Caco-2 (cell line): ENCODE measurements at regions not wholly inside any gene's neighbourhood (a gene's known extent, or its start where the extent isn't known, plus 50 kb on each side); places are given as distances from the start of the nearest gene placed in this dataset.

Source experiments
- BruUV-seq: library from RNA; stranded (reverse); fragments of 400-500 nt; replicated peaks from 2 replicates; lab custom pipeline; 2021; lab: Mats Ljungman, UMichigan
- CTCF ChIA-PET: fragments of 300-600 bp; sonication (Branson Sonifier 250); formaldehyde crosslinking; loops from one replicate; lab custom pipeline; 2022; ENCODE audit warnings: antibody characterized with exemption; lab: Charles Lee
- POLR2A ChIA-PET: fragments of 300-600 bp; sonication (Branson Sonifier 250); formaldehyde crosslinking; loops from one replicate; lab custom pipeline; 2022; ENCODE audit warnings: antibody characterized with exemption; lab: Charles Lee
- DNase-seq, 2 experiments: peaks; one replicate each; pipeline versions ENCODE4 v3.0.0 to v3.0.0-alpha.2; 2020 to 2022
- H3K27me3 ChIP-seq: replicated peaks from 2 replicates; pipeline ENCODE4 v1.6.0; 2011; ENCODE audit warnings: low read length; ENCODE audit not compliant: control insufficient read depth, insufficient read depth
- H3K36me3 ChIP-seq: 2 replicates; pipeline ENCODE4 v1.5.1; 2011; ENCODE audit warnings: low read length; ENCODE audit not compliant: control insufficient read depth, insufficient read depth
- H3K4me1 ChIP-seq: fragments of 250-450 bp; sonication (Bioruptor Pico); 2 replicates; pipeline ENCODE4 v1.5.1; 2020; ENCODE audit warnings: mild to moderate bottlenecking
- H3K4me3 ChIP-seq: 2 replicates; pipeline ENCODE4 v1.5.1; 2011; ENCODE audit warnings: low read depth, mild to moderate bottlenecking, control low read depth, low read length
- H3K9me3 ChIP-seq: fragments of 250-450 bp; sonication (Bioruptor Pico); 2 replicates; pipeline ENCODE4 v1.5.1; 2020; ENCODE audit warnings: mild to moderate bottlenecking, moderate library complexity
- H3K27ac Mint-ChIP-seq: one replicate; pipeline ENCODE4 v1.8.0; 2022; ENCODE audit warnings: mixed read lengths; ENCODE audit not compliant: unreplicated experiment
- H3K27me3 Mint-ChIP-seq: one replicate; pipeline ENCODE4 v1.8.0; 2022; ENCODE audit warnings: mixed read lengths; ENCODE audit not compliant: insufficient read depth, unreplicated experiment
- H3K36me3 Mint-ChIP-seq: one replicate; pipeline ENCODE4 v1.8.0; 2022; ENCODE audit warnings: mild to moderate bottlenecking, mixed read lengths; ENCODE audit not compliant: insufficient read depth, unreplicated experiment
- H3K4me1 Mint-ChIP-seq: one replicate; pipeline ENCODE4 v1.8.0; 2022; ENCODE audit warnings: low read depth, mixed read lengths; ENCODE audit not compliant: unreplicated experiment
- H3K4me3 Mint-ChIP-seq: one replicate; pipeline ENCODE4 v1.8.0; 2022; ENCODE audit warnings: mild to moderate bottlenecking, moderate library complexity, mixed read lengths; ENCODE audit not compliant: unreplicated experiment
- H3K9me3 Mint-ChIP-seq: one replicate; pipeline ENCODE4 v1.8.0; 2022; ENCODE audit warnings: mixed read lengths; ENCODE audit not compliant: unreplicated experiment
- CTCF ChIP-seq, 2 experiments: fragments of 200-600 bp in 1 of 2; IDR thresholded peaks; 1 replicate in 1 of 2; 2 replicates in 1 of 2; pipeline versions ENCODE4 v1.5.1 to v1.8.0; 2011 to 2022; ENCODE audit warnings: antibody characterized with exemption in 1 of 2, control low read depth in 1 of 2, inconsistent platforms in 1 of 2, low read depth in 1 of 2, low read length in 1 of 2, mild to moderate bottlenecking in 1 of 2, moderate library complexity in 1 of 2; ENCODE audit not compliant: insufficient read depth in 1 of 2, severe bottlenecking in 1 of 2, unreplicated experiment in 1 of 2
- intact Hi-C: fragments of 100-400 bp; cut with micrococcal nuclease; formaldehyde crosslinking; loops from one replicate; pipeline ENCODE4 v1.10.0; 2022; ENCODE audit not compliant: unreplicated experiment

- no peak overlapping the region for H3K27ac Mint-ChIP-seq
- Histone ChIP-seq H3K9me3 (no peaks in the 10 kb centered on the region), H3K4me3 (no peak overlapping the region), H3K27me3 (no peaks in the 10 kb centered on the region), H3K36me3 (no peaks in the 10 kb centered on the region), H3K4me1 (no peaks in the 10 kb centered on the region)
- ChIA-PET POLR2A (no interaction called here), CTCF (no interaction called here)
- H3K27me3 Mint-ChIP-seq: peaks cover 11% of the 10 kb centered on the region
- no TSS peak for BruUV-seq
- H3K36me3 Mint-ChIP-seq: no peaks in the 10 kb centered on the region
- H3K4me1 Mint-ChIP-seq: no peaks in the 10 kb centered on the region
- intact Hi-C loops: no loop called here
- DNase-seq: no peak
- H3K4me3 Mint-ChIP-seq: no peak overlapping the region
- H3K9me3 Mint-ChIP-seq: no peaks in the 10 kb centered on the region
- TF ChIP-seq CTCF (IDR thresholded peaks at IDR 0.05; ENCODE audit: insufficient read depth in 1 of 2, low read depth in 1 of 2, low read length in 1 of 2, severe bottlenecking in 1 of 2, unreplicated experiment in 1 of 2): no peak
Measured at GRCh38 chr20:39549733-39550132, 587.6 kb downstream of the DHX35 start.

- H3K4me3 ChIP-seq: no peak overlapping the region
- H3K27me3 Mint-ChIP-seq: peaks cover 7% of the 10 kb centered on the region
- no peaks in the 10 kb centered on the region for H3K4me1 ChIP-seq
- CTCF ChIA-PET: no interaction called here
- no peaks in the 10 kb centered on the region for H3K36me3 ChIP-seq
- H3K36me3 Mint-ChIP-seq: no peaks in the 10 kb centered on the region
- H3K9me3 ChIP-seq: no peaks in the 10 kb centered on the region
- H3K27ac Mint-ChIP-seq: no peak overlapping the region
- H3K4me1 Mint-ChIP-seq: no peaks in the 10 kb centered on the region
- intact Hi-C loops: no loop called here
- H3K4me3 Mint-ChIP-seq: no peak overlapping the region
- no peak for DNase-seq
- no peaks in the 10 kb centered on the region for H3K9me3 Mint-ChIP-seq
- no TSS peak for BruUV-seq
- H3K27me3 ChIP-seq: no peaks in the 10 kb centered on the region
- POLR2A ChIA-PET: no interaction called here
- no peak for TF ChIP-seq CTCF (IDR thresholded peaks at IDR 0.05; ENCODE audit: insufficient read depth in 1 of 2, low read depth in 1 of 2, low read length in 1 of 2, severe bottlenecking in 1 of 2, unreplicated experiment in 1 of 2)
Measured at GRCh38 chr20:39547546-39548408, 585.6 kb downstream of the DHX35 start.

DNA sequence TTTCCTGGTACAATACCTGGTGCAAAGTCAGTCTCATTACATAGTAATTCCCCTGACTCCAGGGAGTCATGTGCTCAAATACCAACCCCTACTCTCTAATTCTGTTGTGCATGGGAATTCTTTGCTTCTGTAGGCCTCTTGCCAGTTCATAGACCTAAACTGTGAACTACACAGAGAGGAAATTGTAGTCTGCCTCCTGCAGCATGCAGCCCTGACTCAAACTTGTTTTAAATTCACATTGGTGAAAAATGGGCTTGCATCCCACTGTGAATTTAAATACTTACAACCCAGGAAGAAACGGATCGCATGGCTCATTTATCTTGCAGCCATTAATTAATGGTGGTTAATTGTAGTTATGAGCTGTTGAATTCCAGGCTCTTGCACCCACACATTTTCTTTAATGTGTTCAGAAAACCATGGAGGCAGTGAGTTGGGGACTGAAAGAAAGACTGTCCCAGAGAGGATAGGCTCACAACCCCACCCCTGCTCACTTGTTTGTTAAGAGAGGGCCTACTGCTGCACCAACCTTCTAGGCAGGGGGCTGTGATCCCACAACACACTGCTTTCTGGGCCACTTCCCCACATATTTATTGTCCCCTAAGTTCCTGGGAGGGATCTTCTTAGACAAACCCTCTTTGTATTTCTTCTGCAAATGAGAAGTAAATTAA, 579.1 kb downstream of the DHX35 start:
- CTCF ChIA-PET: no interaction called here
- Histone ChIP-seq H3K27me3 (no peaks in the 10 kb centered on the region), H3K36me3 (no peaks in the 10 kb centered on the region), H3K9me3 (no peaks in the 10 kb centered on the region), H3K4me3 (no peak overlapping the region), H3K4me1 (no peaks in the 10 kb centered on the region)
- no peaks in the 10 kb centered on the region for H3K9me3 Mint-ChIP-seq
- TF ChIP-seq CTCF (IDR thresholded peaks at IDR 0.05; ENCODE audit: insufficient read depth in 1 of 2, low read depth in 1 of 2, low read length in 1 of 2, severe bottlenecking in 1 of 2, unreplicated experiment in 1 of 2): no peak
- POLR2A ChIA-PET: no interaction called here
- no peak for DNase-seq
- no peaks in the 10 kb centered on the region for H3K36me3 Mint-ChIP-seq
- no TSS peak for BruUV-seq
- H3K4me1 Mint-ChIP-seq: no peaks in the 10 kb centered on the region
- H3K27me3 Mint-ChIP-seq: peaks cover 5% of the 10 kb centered on the region
- intact Hi-C loops: no loop called here
- H3K4me3 Mint-ChIP-seq: no peak overlapping the region
- no peak overlapping the region for H3K27ac Mint-ChIP-seq
